ENCODE measurements at regions not wholly inside any gene's neighbourhood (a gene's known extent, or its start where the extent isn't known, plus 50 kb on each side); places are given as distances from the start of the nearest gene placed in this dataset.

DNA sequence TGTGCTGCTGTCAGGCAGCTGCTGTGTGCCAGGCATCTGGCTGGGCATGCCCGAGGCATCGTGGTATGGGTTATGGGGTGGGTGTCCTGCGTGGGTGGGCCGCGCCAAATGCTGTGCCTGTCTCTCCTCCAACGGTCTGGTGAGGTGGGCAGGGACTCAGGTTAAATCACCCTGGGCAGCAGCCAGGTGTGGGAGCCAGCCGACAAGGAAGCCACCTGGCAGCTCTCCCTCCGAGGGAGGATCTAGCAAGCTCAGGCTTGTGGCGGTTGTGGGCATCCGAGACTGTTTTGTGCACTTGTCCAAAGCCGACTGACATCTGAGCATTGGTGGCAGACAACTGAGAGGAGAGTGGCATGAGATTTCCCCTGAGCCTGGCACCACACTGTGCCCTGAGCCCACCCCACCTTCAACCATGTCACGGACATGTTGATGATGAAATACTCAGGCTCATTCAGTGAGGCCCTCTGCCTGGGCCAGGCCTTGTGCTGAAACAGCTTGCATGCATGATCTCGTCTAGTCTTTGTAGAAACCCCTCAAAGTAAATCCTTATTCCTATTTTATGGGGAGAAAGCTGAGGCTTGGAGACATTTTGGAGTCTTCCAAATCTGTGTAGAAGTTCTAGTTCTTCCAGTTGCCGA, 181.8 kb upstream of the MYL2 start:
- TF ChIP-seq NANOG (IDR thresholded peaks at IDR 0.05; ENCODE audit: borderline replicate concordance) (no peak), CREB1 (CRISPR knock-in tag; IDR thresholded peaks at IDR 0.05; ENCODE audit: low read depth) (no peak), REST (IDR thresholded peaks at IDR 0.05; ENCODE audit: unreplicated experiment) (no peak), ZNF331 (CRISPR knock-in tag; IDR thresholded peaks at IDR 0.05; ENCODE audit: low read depth) (no peak), ZNF114 (CRISPR knock-in tag; IDR thresholded peaks at IDR 0.05) (no peak), EZH2phosphoT487 (IDR thresholded peaks at IDR 0.05; ENCODE audit: unreplicated experiment) (no peak), STAT1 (IDR thresholded peaks at IDR 0.05; ENCODE audit: unreplicated experiment) (no peak), POLR2AphosphoS5 (IDR thresholded peaks at IDR 0.05; ENCODE audit: low read depth) (no peak), JUNB (IDR thresholded peaks at IDR 0.05; ENCODE audit: unreplicated experiment) (no peak), EZH2 (IDR thresholded peaks at IDR 0.05; ENCODE audit: low read depth, unreplicated experiment) (no peak)
- TF ChIP-seq, protein P1, sequence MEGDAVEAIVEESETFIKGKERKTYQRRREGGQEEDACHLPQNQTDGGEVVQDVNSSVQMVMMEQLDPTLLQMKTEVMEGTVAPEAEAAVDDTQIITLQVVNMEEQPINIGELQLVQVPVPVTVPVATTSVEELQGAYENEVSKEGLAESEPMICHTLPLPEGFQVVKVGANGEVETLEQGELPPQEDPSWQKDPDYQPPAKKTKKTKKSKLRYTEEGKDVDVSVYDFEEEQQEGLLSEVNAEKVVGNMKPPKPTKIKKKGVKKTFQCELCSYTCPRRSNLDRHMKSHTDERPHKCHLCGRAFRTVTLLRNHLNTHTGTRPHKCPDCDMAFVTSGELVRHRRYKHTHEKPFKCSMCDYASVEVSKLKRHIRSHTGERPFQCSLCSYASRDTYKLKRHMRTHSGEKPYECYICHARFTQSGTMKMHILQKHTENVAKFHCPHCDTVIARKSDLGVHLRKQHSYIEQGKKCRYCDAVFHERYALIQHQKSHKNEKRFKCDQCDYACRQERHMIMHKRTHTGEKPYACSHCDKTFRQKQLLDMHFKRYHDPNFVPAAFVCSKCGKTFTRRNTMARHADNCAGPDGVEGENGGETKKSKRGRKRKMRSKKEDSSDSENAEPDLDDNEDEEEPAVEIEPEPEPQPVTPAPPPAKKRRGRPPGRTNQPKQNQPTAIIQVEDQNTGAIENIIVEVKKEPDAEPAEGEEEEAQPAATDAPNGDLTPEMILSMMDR (conservative IDR thresholded peaks at IDR 0.05; ENCODE audit: low read depth in 2 of 2): no peak
- TF ChIP-seq, protein P2, sequence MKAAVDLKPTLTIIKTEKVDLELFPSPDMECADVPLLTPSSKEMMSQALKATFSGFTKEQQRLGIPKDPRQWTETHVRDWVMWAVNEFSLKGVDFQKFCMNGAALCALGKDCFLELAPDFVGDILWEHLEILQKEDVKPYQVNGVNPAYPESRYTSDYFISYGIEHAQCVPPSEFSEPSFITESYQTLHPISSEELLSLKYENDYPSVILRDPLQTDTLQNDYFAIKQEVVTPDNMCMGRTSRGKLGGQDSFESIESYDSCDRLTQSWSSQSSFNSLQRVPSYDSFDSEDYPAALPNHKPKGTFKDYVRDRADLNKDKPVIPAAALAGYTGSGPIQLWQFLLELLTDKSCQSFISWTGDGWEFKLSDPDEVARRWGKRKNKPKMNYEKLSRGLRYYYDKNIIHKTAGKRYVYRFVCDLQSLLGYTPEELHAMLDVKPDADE (IDR thresholded peaks at IDR 0.05): no peak
- TF ChIP-seq, protein P3, sequence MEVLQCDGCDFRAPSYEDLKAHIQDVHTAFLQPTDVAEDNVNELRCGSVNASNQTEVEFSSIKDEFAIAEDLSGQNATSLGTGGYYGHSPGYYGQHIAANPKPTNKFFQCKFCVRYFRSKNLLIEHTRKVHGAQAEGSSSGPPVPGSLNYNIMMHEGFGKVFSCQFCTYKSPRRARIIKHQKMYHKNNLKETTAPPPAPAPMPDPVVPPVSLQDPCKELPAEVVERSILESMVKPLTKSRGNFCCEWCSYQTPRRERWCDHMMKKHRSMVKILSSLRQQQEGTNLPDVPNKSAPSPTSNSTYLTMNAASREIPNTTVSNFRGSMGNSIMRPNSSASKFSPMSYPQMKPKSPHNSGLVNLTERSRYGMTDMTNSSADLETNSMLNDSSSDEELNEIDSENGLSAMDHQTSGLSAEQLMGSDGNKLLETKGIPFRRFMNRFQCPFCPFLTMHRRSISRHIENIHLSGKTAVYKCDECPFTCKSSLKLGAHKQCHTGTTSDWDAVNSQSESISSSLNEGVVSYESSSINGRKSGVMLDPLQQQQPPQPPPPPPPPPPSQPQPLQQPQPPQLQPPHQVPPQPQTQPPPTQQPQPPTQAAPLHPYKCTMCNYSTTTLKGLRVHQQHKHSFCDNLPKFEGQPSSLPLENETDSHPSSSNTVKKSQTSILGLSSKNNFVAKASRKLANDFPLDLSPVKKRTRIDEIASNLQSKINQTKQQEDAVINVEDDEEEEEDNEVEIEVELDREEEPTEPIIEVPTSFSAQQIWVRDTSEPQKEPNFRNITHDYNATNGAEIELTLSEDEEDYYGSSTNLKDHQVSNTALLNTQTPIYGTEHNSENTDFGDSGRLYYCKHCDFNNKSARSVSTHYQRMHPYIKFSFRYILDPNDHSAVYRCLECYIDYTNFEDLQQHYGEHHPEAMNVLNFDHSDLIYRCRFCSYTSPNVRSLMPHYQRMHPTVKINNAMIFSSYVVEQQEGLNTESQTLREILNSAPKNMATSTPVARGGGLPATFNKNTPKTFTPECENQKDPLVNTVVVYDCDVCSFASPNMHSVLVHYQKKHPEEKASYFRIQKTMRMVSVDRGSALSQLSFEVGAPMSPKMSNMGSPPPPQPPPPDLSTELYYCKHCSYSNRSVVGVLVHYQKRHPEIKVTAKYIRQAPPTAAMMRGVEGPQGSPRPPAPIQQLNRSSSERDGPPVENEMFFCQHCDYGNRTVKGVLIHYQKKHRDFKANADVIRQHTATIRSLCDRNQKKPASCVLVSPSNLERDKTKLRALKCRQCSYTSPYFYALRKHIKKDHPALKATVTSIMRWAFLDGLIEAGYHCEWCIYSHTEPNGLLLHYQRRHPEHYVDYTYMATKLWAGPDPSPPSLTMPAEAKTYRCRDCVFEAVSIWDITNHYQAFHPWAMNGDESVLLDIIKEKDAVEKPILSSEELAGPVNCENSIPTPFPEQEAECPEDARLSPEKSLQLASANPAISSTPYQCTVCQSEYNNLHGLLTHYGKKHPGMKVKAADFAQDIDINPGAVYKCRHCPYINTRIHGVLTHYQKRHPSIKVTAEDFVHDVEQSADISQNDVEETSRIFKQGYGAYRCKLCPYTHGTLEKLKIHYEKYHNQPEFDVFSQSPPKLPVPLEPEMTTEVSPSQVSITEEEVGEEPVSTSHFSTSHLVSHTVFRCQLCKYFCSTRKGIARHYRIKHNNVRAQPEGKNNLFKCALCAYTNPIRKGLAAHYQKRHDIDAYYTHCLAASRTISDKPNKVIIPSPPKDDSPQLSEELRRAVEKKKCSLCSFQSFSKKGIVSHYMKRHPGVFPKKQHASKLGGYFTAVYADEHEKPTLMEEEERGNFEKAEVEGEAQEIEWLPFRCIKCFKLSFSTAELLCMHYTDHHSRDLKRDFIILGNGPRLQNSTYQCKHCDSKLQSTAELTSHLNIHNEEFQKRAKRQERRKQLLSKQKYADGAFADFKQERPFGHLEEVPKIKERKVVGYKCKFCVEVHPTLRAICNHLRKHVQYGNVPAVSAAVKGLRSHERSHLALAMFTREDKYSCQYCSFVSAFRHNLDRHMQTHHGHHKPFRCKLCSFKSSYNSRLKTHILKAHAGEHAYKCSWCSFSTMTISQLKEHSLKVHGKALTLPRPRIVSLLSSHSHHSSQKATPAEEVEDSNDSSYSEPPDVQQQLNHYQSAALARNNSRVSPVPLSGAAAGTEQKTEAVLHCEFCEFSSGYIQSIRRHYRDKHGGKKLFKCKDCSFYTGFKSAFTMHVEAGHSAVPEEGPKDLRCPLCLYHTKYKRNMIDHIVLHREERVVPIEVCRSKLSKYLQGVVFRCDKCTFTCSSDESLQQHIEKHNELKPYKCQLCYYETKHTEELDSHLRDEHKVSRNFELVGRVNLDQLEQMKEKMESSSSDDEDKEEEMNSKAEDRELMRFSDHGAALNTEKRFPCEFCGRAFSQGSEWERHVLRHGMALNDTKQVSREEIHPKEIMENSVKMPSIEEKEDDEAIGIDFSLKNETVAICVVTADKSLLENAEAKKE (CRISPR knock-in tag; IDR thresholded peaks at IDR 0.05): no peak
- Histone ChIP-seq H2AFZ (no peak overlapping the region), H3K27me3 (ENCODE audit: insufficient read depth) (no peaks in the 10 kb centered on the region), H3K4me3 (no peak overlapping the region), H3F3A (replicated peaks; ENCODE audit: low read depth) (no peaks in the 10 kb centered on the region), H4K20me1 (replicated peaks; ENCODE audit: insufficient read depth) (no peaks in the 10 kb centered on the region), H3K79me2 (replicated peaks; ENCODE audit: insufficient read depth) (no peaks in the 10 kb centered on the region; the same call in 1 of the 2 replicates), H3K4me2 (no peak overlapping the region), H3K4me1 (ENCODE audit: insufficient read depth) (no peaks in the 10 kb centered on the region), H3K9me2 (ENCODE audit: insufficient read depth) (no peaks in the 10 kb centered on the region), H3K27ac (ENCODE audit: low read depth) (no peak overlapping the region), H3K36me3 (ENCODE audit: insufficient read depth) (no peaks in the 10 kb centered on the region)
- H3K36me3 Mint-ChIP-seq (ENCODE audit: low read depth): no peaks in the 10 kb centered on the region
- no peak overlapping the region for H3K4me3 Mint-ChIP-seq
- DNase-seq (ENCODE audit: low spot score) (no peak), ATAC-seq (no peak)
- H3K27me3 Mint-ChIP-seq (ENCODE audit: insufficient read depth, low read depth, poor library complexity): peaks cover 13% of the 10 kb centered on the region
- H3K4me1 Mint-ChIP-seq: peaks cover 17% of the 10 kb centered on the region
- H3K27ac Mint-ChIP-seq: no peak overlapping the region
- no peaks in the 10 kb centered on the region for H3K9me3 Mint-ChIP-seq
